Transverse colon (tissue), 4 donors: ENCODE measurements at regions not wholly inside any gene's neighbourhood (a gene's known extent, or its start where the extent isn't known, plus 50 kb on each side); places are given as distances from the start of the nearest gene placed in this dataset.

Source experiments
- EP300 ChIP-seq: sonication (generic); formaldehyde crosslinking; IDR thresholded peaks from one replicate; pipeline ENCODE4 v1.6.1; 2017; ENCODE audit warnings: antibody characterized with exemption, low read depth
- POLR2A ChIP-seq: fragments of 450-650 bp; IDR thresholded peaks from one replicate; pipeline ENCODE4 v1.6.1; 2016; ENCODE audit warnings: antibody characterized with exemption, mild to moderate bottlenecking, moderate library complexity
- POLR2AphosphoS5 ChIP-seq, 3 donors: sonication (generic); formaldehyde crosslinking; IDR thresholded peaks; one replicate each; pipeline ENCODE4 v1.6.1; 2016; ENCODE audit warnings: antibody characterized with exemption in 3 of 3
- TF ChIP-seq, protein P1 (sequence below), 5 experiments: fragments of 200-600 bp in 3 of 5; fragments of 450-650 bp in 2 of 5; sonication (generic) in 3 of 5; IDR thresholded peaks; 1 replicate in 2 of 5; 2 replicates in 3 of 5; pipeline ENCODE4 v1.5.1; 2016 to 2017; ENCODE audit warnings: antibody characterized with exemption in 5 of 5, inconsistent platforms in 3 of 5, mild to moderate bottlenecking in 2 of 5, moderate library complexity in 1 of 5

DNA sequence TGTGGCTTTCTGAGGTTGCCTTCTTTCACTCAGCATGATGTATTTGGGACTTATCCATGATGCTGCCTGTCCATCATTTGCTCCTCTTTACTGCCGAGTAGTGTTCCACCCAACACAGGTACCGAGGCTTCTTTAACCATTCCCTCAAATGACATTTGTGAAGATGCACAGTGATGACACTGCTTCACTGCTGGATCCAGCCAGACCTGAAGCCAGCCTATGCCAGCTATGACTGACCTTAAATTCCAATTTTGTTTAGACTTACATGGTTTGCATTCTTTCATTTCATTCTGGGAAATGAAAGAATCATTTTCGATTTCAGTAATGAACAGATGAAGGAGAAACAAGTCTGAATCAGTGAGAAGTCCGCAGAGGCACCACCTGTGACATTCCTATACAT, 271.0 kb downstream of the AACS start:
- TF ChIP-seq, protein P1, sequence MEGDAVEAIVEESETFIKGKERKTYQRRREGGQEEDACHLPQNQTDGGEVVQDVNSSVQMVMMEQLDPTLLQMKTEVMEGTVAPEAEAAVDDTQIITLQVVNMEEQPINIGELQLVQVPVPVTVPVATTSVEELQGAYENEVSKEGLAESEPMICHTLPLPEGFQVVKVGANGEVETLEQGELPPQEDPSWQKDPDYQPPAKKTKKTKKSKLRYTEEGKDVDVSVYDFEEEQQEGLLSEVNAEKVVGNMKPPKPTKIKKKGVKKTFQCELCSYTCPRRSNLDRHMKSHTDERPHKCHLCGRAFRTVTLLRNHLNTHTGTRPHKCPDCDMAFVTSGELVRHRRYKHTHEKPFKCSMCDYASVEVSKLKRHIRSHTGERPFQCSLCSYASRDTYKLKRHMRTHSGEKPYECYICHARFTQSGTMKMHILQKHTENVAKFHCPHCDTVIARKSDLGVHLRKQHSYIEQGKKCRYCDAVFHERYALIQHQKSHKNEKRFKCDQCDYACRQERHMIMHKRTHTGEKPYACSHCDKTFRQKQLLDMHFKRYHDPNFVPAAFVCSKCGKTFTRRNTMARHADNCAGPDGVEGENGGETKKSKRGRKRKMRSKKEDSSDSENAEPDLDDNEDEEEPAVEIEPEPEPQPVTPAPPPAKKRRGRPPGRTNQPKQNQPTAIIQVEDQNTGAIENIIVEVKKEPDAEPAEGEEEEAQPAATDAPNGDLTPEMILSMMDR (IDR thresholded peaks at IDR 0.05): no peak
- TF ChIP-seq EP300 (no peak), POLR2AphosphoS5 (IDR thresholded peaks at IDR 0.05) (no peak), POLR2A (no peak)
